NCI-H345 treated with DMSO at 0.1 percent for 48 hours (cell line): ENCODE measurements at regions not wholly inside any gene's neighbourhood (a gene's known extent, or its start where the extent isn't known, plus 50 kb on each side); places are given as distances from the start of the nearest gene placed in this dataset.

ENCODE experiments used
- DNase-seq: peaks from one replicate; lab custom pipeline; 2025; ENCODE audit not compliant: unreplicated experiment; lab: John Stamatoyannopoulos, UW

- no peak for DNase-seq
Measured at GRCh38 chr2:158732573-158733429, 62.3 kb upstream of the DAPL1 start.

DNA sequence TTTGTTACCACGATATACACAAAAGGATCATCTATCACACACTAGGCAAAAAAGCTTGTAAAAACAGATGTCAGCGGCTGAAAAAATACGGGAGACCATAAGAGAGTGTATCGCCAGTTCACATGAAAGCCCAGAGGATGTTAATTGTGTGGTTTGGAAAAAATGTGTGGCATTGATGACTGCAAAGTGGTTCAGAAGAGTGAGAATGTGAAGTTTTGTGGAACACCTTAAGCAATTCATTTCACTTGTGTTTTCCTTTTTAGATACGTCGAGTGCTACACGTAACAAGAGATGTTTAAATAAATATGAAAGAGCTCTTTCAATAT lies 61.7 kb upstream of the DAPL1 start:
- DNase-seq, result no peak

DNA sequence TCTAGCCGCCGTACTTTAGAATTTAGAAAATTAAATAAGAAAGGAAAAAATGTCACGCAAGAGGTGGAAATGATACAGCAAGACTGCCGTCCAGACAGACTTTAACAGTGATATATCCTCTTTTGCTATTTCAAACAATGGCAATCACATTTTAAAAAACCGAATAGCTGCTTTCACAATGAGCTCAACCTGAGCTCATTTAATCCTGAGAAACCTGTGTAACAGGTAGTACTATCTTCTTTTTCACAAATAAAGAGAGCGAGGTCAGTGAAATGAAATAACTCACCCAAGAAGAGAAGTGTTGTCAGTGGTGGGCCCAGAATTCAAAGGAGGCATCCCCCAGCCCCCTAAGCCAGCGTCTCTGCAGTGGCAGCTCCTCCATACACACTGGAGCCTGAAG lies 60.7 kb upstream of the DAPL1 start:
- DNase-seq, result no peak

GRCh38 chr2:158735822-158736580 lies 59.1 kb upstream of the DAPL1 start:
- no peak for DNase-seq

GRCh38 chr2:158738363-158738762 lies 56.8 kb upstream of the DAPL1 start:
- DNase-seq, result no peak

DNA sequence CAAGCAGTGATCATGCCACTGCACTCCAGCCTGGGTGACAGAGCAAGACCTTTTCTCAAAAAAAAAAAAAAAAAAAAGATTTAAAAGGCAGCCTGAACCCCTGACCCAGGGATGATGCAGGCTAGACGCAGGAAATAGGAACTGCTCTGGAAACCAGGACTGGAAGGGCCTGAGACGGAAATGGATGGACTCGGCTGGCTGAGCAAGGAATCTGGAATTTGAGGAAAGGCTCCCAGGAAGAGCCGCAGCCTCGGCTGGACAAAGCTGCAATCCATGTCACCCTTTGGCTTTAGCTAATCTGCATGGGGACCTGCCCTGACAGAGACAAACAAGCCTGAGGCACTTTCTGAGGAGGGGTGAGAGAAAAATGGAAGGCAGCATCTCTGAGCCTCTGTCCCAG lies 55.0 kb upstream of the DAPL1 start:
- no peak for DNase-seq

- DNase-seq, result no peak
Measured at GRCh38 chr2:158740621-158741020, 54.5 kb upstream of the DAPL1 start.

DNA sequence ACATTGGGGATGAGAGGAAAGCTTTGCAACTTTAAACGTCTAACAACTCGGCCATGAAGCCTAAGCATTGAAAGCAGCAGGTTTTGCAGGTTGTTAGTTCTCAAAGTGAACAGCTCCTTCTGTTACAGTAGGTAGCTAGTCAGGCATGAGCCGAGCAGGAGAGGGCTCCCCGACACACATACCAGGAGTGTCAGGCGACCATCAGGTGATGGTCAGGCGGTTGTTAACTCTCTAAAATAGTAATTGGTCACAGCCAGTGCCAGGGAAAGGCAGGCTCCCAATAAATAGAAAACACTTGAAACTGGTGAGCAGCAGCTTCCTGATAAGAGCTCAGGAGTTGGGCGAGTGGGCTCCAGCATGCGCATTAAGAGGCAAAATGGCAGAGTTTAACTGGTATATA lies 53.5 kb upstream of the DAPL1 start:
- DNase-seq, result no peak

DNA sequence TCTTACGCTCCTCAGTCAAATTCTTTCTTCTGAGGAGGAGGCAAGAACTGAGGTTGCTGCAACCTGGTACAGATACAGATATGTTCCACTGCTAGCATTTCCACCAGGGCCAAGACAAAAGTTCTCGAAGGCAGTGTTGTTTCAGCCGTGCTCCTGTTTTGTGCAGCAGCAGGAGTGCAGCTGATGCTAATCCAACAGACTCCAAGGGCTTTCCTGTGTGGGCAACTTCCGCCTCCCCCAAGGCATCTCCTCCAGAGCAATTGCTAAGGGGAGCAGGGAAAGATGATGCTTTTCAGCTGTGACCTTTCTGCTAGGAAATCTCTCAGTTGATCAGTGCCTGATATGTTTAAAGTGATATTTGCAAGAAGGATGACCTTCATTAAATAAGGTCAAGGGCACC lies 52.6 kb upstream of the DAPL1 start:
- no peak for DNase-seq

DNA sequence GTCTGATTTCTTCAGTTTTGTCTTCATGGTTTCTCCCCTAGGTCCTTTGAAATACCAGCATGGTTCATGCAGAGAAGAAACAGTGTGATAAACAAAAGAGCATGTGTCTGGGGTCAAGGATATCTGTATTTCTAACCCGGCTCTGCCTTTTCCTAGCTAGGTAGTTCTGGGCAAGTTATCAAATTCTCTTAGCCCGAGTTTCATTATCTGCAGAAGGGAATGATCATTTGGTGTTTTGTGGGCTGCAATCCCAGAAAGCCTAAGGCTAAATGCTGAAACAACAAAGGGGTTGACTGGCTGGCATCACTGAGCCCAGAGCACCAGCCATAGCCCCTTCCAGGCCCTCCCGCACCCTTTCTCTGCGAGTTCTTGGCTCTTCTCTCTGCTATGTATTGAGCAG lies 51.7 kb upstream of the DAPL1 start:
- DNase-seq, result no peak

- no peak for DNase-seq
Measured at GRCh38 chr2:158743879-158744278, 51.2 kb upstream of the DAPL1 start.

DNA sequence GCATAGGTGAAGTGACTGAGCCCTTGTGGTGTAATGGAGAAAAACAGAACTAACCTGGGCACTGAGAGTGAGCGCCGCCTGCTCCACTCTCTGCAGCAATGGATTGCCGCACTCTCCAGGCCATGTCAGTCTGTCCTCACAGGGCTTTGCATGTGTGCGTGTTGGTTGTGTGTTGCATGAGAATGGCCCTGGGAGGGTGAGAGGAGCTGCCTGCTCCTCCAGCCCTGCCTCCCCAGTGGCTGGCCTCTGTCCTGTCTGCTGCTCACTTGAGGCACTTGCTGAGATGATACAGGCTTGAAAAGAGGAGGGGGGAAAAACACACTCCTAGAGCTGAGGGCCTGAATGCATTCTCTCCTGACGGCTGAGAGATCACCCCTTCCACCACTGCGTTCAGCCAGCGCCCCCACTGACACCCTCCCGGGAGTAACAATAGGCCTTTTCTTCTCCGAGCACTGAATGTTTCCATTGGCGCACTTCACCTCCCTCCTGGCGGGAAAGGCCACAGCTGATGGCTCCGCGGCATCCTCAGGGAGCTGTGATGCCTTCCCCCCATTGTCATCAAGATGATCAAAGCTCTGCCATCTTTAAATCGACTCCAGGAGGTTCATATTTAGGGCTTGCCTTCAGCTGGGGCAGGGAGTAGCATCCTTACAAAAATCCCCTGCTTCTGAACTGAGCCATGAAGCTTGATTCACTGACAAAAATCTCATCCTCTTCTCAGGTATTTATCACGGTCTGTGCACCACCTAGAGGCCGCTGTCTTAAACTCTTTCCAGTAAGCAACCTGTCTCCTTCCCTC lies 49.9 kb upstream of the DAPL1 start:
- peak; percentile 90 for DNase-seq
